A549 (cell line): ENCODE measurements at regions not wholly inside any gene's neighbourhood (a gene's known extent, or its start where the extent isn't known, plus 50 kb on each side); places are given as distances from the start of the nearest gene placed in this dataset.
A peak's percentile ranks its signal among the peaks of the same experiment; 100 is the strongest.

Experiments used
- CEBPB ChIP-seq, 2 experiments: fragments of >200 bp in 1 of 2; sonication (Bioruptor Twin) in 1 of 2; formaldehyde crosslinking in 1 of 2; IDR thresholded peaks; 2 replicates each; pipeline ENCODE4 v1.6.1; 2012 to 2016
- CTCF ChIP-seq: fragments of >200 bp; sonication (Bioruptor Twin); formaldehyde crosslinking; IDR thresholded peaks from 3 replicates; pipeline ENCODE4 v1.5.1; 2016
- MAFK ChIP-seq: fragments of 450-650 bp; IDR thresholded peaks from 2 replicates; pipeline ENCODE4 v1.6.1; 2014; ENCODE audit not compliant: partially characterized antibody
- MAX ChIP-seq: IDR thresholded peaks from 2 replicates; pipeline ENCODE4 v1.6.1; 2012
- MYC ChIP-seq: IDR thresholded peaks from 2 replicates; pipeline ENCODE4 v1.6.1; 2012; ENCODE audit warnings: mild to moderate bottlenecking, inconsistent platforms, low read length, improper control_type of control experiment, borderline replicate concordance
- RFX5 ChIP-seq: fragments of 450-650 bp; IDR thresholded peaks from 2 replicates; pipeline ENCODE4 v1.7.1; 2014; ENCODE audit warnings: antibody characterized with exemption, mild to moderate bottlenecking, moderate library complexity
- TP53 ChIP-seq: fragments of 250-450 bp; sonication (Bioruptor Pico); IDR thresholded peaks from 2 replicates; pipeline ENCODE4 v1.5.0; 2021; ENCODE audit warnings: mild to moderate bottlenecking, moderate library complexity

- no peak for TF ChIP-seq TP53 (CRISPR knock-in tag)
- TF ChIP-seq RFX5: no peak
- no peak for TF ChIP-seq CEBPB (IDR thresholded peaks at IDR 0.05)
- TF ChIP-seq CTCF: no peak
- peak; percentile 8 for TF ChIP-seq MAFK
- TF ChIP-seq MAX: no peak
- no peak for TF ChIP-seq MYC
These were observed 340.2 kb downstream of the CDC14C start for GRCh38 chr7:49264530-49264929.
